GM19452 (cell line): ENCODE measurements at regions not wholly inside any gene's neighbourhood (a gene's known extent, or its start where the extent isn't known, plus 50 kb on each side); places are given as distances from the start of the nearest gene placed in this dataset.

ENCODE experiments used
- ATAC-seq: cut with Tn5 transposase; IDR thresholded peaks from one replicate; pipeline ENCODE4 v1.9.1; 2021; ENCODE audit not compliant: unreplicated experiment

GRCh38 chr5:158413122-158413680, 554.3 kb upstream of the CLINT1 start:
- ATAC-seq, result no peak

DNA sequence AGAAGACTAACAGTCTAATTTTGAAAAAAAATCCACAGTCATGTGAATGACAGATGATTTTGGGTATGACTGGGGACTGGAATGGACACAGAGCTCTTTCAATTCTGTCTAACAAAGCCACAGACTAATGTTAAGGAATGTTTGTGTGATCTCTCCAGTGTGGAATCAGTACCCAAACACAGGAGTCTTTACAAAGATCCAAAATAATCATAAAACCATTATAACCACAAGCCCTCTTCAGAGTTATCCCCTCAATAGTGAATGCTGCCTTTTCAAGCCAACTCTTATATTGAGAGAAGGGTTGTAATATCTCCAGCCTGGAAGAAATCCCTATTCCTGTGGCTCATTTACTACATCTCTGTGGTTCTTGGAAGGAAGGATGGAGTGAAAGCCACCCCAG, 552.0 kb upstream of the CLINT1 start:
- ATAC-seq, result no peak

- peak; percentile 69 for ATAC-seq
Observed at GRCh38 chr5:158409507-158409906, 550.6 kb upstream of the CLINT1 start.

DNA sequence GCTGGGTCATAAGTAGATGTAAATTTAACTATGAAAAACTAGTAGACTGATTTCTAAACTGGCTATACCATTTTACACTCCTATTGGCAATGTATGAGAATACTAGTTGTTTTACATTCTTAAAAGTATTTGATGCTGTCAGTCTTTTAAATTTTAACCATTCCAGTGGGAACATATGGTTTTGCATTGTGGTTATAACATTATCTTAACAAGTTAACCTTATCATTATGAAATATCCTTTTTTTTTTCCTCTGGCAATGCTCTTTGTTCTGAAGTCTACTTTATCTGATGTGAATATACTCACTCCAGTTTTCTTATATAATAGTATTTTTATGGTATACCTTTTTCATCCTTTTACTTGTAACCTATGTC, 548.9 kb upstream of the CLINT1 start:
- ATAC-seq, result no peak

DNA sequence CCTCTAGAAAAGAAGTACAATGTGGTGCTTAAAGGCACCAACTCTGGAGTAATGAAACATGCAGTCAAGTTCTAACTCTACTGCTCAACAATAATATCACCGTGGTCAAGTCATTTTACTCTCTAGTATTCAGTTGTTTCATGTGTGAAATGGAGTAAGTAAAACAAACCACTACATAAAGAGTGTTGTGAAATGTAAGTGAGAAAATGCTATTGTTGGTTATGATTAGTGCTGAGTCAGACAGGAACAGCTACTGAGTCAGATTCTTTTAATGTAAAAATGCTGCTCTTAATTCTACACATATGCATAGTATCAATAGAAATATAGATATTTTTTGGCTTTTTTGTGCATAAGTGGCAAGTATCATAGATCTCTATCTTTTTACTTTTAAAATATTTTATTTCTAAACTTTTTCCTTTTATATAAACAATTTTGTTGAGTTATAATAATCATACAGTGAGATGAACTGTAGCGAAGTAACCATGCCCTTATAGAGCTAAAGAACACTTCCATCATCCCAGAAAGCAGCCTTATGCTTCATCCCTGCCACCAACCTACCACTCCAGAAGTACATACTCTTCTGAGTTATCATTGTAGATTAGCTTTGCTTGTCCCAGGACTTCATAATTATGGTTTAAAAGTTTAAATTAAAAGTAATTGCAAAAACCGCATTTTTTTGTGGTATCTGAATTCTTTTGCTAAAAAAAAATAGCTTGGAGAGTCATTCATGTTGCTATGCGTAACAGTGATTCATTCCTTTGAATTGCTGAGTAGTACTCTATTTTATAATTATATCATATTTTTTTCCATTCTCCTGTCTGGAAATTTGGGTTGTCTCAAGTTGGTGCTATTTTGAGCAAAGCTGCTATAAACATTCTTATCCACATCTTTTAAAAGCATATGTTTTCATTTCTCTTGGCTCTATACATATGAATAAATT, 548.2 kb upstream of the CLINT1 start:
- ATAC-seq, result no peak

DNA sequence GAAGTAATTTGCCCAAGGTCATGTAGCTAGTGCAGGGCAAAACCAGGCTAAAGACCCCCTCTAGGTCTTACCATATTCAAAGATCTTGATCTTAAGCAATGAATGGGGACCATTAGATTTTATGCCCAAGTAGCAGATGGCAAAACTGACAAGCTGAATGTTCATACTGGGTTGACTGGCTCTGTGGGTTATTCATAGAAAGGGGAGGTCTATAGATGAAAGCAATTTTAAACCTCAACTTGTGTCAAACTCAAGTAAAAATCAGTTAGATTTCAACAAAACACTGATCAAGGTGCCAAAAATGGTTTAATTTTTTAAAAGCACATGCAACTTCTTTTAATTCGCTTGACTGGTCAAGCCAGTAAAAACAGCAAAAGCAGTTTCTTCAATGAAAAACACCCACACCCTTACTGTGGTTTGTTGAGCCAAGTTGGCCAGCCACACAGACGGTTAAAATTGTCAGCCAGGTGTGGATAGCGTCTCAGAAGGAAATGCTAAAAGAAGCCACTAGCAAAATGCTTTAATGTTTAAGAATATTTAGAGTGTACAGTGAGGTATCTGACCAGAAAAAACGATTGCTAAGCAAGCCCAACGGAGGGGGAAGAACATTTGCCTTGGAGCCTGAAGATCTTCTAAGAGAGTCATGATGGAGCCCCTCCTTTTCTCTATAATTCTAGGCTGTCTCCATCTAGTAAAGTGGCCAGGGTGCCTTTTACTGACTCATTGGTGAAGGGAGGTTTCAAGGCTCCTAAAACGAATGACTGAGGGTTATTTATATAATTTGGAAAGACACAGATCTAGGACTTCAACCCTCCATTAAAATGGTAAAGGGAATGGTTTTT, 539.6 kb upstream of the CLINT1 start:
- ATAC-seq, result peak; percentile 91

DNA sequence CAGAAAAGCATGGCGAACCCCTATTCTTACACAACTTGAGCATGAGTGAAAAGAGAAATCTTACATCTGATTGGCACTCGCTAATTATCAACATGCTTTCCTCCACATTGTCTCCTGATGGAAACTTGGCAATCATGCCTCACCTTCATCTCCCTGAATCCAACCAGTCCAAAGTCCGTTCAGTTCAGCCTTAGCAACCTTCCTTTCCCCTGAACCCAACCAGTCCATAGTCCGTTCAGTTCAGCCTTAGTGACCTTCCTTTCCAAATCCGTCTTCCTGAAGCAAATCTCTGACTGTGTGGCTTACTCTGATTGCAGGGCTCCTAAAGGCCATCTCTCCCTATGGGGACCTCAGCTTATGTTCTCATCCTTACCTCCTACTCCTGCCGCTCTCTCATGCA, 538.3 kb upstream of the CLINT1 start:
- ATAC-seq, result no peak

DNA sequence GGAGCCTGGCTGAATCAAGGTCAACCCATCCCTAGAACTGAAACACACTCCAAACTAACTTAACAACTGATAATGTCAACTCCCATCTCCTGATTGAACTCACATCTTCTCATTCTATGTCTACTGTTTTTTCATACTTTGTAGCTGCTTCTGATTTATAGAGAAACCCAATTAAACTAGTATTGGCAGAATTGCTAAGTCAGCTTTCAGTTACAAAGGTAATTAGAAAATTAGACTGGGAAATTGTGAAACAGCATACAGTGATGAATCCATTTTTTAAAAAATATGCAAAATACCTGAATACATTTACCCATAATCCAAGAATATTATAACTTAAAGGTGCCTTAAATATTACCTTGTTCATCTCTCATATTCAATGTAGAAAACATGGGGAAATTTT, 535.2 kb upstream of the CLINT1 start:
- ATAC-seq, result no peak

DNA sequence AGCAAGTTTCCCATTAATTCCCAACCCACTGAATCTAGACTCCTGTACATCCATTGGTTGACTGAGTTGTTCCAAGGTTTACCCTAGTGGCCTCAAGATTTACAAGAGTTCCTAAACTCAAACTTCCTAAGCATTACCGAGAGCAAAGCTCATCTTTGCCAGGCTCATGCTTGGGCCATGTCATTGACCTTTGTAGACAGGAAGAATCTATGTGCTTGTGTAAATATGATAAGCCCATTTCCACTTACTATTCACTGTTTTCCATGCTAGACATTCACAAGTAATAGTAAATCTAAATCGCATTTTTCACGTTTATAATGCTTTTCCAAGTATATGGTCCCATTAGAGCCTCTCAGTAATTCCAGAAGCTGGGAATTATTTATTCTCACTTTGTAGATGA, 534.5 kb upstream of the CLINT1 start:
- ATAC-seq, result no peak

- no peak for ATAC-seq
Observed at GRCh38 chr5:158392753-158393152, 533.8 kb upstream of the CLINT1 start.

- ATAC-seq, result no peak
Observed at GRCh38 chr5:158390577-158390976, 531.6 kb upstream of the CLINT1 start.

DNA sequence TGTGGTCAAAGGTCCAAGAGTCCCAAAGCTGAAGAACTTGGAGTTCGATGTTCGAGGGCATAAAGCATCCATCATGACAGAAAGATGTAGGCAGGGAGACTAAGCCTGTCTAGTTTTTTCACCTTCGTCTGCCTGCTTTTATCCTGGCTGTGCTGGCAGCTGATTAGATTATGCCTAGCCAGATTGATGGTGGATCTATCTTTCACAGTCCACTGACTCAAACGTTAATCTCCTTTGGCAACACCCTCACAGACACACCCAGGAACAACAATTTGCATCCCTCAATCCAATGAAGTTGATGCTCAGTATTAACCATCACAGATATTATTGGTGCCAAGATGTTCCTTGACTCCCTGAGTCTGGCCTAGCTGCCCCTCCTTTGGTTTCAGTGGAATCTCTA, 530.8 kb upstream of the CLINT1 start:
- ATAC-seq, result no peak

DNA sequence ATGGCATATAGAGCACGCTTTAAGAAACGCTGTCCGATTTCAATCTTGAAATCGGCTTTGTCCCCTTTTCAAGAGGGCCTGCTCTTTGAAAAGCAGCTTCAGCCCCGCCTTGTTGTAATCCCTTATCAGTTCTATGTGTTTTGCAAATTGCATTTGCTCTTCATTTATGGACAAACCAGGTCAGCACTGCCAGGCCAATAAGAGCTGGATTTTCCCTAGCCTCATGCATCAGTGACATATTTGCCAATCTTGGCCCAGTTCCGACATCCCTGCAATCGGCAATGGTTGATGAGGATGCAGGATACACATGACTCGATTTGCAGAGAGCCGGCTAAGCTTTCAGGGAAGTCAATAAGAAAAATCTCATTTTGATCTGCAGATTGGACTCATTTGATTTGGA, 529.1 kb upstream of the CLINT1 start:
- no peak for ATAC-seq

GRCh38 chr5:158387499-158387898, 528.6 kb upstream of the CLINT1 start:
- no peak for ATAC-seq

- no peak for ATAC-seq
Observed at GRCh38 chr5:158385982-158386381, 527.0 kb upstream of the CLINT1 start.

- ATAC-seq, result no peak
Observed at GRCh38 chr5:158384535-158385481, 525.9 kb upstream of the CLINT1 start.

GRCh38 chr5:158383486-158383885, 524.5 kb upstream of the CLINT1 start:
- ATAC-seq, result no peak

- ATAC-seq, result peak; percentile 98
Observed at GRCh38 chr5:158382473-158382872, 523.5 kb upstream of the CLINT1 start.

DNA sequence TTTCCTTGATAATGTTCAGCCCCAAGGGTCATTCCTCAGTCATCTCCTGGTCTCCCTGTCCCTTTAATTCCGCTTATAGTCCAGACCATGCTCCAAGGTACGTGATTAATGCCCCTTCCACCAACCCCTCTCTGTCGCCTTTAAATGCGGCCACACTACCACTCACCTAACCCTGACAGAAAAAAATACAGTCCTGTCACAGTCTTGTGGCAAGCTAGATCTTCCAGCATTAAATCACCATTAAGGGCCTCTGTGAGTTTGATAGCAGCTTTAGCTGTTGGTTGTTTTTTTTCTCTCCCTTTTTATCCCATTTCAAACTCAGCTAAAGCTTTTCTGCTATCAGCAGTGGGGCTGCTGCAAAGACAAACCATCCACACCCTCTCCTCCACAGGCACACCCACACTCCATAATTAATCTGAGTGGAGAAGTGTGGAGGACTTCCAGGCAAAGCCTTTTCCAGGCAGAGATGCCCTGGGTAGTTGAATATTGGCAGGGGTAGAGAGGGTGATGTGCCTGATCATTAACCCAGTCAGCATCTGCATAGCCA, 522.7 kb upstream of the CLINT1 start:
- no peak for ATAC-seq

DNA sequence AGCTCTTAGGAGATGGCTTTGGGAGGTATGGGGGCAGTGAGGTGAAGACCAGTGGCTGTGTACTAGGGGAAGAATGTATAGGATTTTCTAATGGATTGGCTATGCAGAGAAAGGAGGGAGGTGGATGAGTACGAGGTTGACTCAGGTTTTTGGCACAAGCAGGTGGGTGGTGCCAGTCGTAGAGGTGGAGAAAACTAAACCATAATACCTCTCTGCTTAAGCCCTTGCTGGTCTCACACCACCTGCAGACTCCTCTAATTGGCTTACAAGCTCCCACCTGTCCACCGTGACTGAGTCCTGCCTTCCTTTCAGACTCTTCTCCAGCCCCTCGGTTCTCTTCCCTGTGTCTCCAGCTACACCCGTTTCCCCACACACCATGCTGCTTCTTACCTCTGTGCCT, 521.7 kb upstream of the CLINT1 start:
- ATAC-seq, result no peak
